ENCODE measurements at regions not wholly inside any gene's neighbourhood (a gene's known extent, or its start where the extent isn't known, plus 50 kb on each side); places are given as distances from the start of the nearest gene placed in this dataset.

DNA sequence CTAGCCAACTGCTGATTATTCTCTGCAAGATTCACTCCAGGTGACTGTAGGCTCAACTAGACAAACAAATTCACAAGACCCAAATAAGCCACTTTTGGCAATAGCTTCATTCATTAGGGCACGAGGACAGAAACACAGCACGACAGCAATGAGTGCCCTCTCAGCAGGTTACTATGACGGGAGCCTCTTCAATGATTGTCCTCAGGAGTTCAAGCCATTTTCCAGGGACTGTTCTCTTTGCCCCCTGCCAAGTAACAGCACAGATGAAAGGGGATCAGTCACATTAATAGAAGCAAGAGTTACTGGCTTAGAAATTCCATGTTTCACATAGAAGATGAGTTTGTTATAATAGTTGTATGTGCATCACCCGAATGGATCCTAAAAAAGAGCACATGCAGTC, 712.2 kb downstream of the CDH8 start:
- Histone ChIP-seq H3K27ac (no peak overlapping the region), H3K27me3 (no peaks in the 10 kb centered on the region), H3K4me1 (ENCODE audit: insufficient read depth) (no peaks in the 10 kb centered on the region), H4K20me1 (ENCODE audit: insufficient read depth, poor library complexity, severe bottlenecking) (no peaks in the 10 kb centered on the region), H3K4me3 (no peak overlapping the region), H3K36me3 (replicated peaks; ENCODE audit: insufficient read depth, low read depth) (no peaks in the 10 kb centered on the region), H3K9me2 (replicated peaks; ENCODE audit: insufficient read depth) (no peaks in the 10 kb centered on the region), H3K4me2 (no peak overlapping the region), H2AFZ (no peak overlapping the region), H3K79me2 (no peaks in the 10 kb centered on the region), H3K9me3 (ENCODE audit: low read depth) (no peaks in the 10 kb centered on the region)
- no peak for DNase-seq (ENCODE audit: low spot score)
- TF ChIP-seq EZH2phosphoT487 (IDR thresholded peaks at IDR 0.05; ENCODE audit: low read depth, severe bottlenecking, unreplicated experiment) (no peak), EZH2 (IDR thresholded peaks at IDR 0.05; ENCODE audit: borderline replicate concordance) (no peak)
- TF ChIP-seq, protein P1, sequence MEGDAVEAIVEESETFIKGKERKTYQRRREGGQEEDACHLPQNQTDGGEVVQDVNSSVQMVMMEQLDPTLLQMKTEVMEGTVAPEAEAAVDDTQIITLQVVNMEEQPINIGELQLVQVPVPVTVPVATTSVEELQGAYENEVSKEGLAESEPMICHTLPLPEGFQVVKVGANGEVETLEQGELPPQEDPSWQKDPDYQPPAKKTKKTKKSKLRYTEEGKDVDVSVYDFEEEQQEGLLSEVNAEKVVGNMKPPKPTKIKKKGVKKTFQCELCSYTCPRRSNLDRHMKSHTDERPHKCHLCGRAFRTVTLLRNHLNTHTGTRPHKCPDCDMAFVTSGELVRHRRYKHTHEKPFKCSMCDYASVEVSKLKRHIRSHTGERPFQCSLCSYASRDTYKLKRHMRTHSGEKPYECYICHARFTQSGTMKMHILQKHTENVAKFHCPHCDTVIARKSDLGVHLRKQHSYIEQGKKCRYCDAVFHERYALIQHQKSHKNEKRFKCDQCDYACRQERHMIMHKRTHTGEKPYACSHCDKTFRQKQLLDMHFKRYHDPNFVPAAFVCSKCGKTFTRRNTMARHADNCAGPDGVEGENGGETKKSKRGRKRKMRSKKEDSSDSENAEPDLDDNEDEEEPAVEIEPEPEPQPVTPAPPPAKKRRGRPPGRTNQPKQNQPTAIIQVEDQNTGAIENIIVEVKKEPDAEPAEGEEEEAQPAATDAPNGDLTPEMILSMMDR (IDR thresholded peaks at IDR 0.05; ENCODE audit: poor library complexity) = no peak
- 70% methylated on average over 4 of the region's 4 CpGs for WGBS (ENCODE audit: low lambda C conversion rate, missing lambda C conversion rate)

DNA sequence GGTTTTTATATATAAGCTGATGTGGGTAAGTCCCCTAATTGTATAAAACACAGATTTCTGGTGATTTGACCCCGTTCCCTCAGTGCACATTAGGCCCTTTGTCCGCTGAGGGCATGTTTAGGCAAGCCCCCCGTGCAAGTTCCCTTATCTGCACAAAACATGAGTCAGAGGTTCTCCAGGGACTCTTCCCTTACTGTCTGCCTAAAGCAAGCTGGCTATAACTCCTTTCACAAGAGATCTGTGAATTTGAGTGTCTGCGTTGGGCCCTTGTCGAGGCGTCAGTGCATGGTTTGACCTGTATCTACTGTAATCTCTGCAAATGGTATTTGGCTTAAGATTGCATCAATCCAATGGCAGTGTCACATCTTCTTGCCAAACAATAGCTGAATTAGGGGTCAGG, 712.8 kb downstream of the CDH8 start:
- no peaks in the 10 kb centered on the region for H3K27me3 ChIP-seq
- H3K36me3 ChIP-seq (replicated peaks; ENCODE audit: insufficient read depth, low read depth) = no peaks in the 10 kb centered on the region
- H3K9me2 ChIP-seq (replicated peaks; ENCODE audit: insufficient read depth) = no peaks in the 10 kb centered on the region
- no peak for DNase-seq (ENCODE audit: low spot score)
- no peaks in the 10 kb centered on the region for H3K4me1 ChIP-seq (ENCODE audit: insufficient read depth)
- H3K27ac ChIP-seq = no peak overlapping the region
- no peaks in the 10 kb centered on the region for H3K9me3 ChIP-seq (ENCODE audit: low read depth)
- H4K20me1 ChIP-seq (ENCODE audit: insufficient read depth, poor library complexity, severe bottlenecking) = no peaks in the 10 kb centered on the region
- H3K4me3 ChIP-seq = no peak overlapping the region
- WGBS (ENCODE audit: low lambda C conversion rate, missing lambda C conversion rate) = 41% methylated on average over 6 of the region's 6 CpGs
- TF ChIP-seq, protein P1 (IDR thresholded peaks at IDR 0.05; ENCODE audit: poor library complexity) = no peak
- no peak for TF ChIP-seq EZH2phosphoT487 (IDR thresholded peaks at IDR 0.05; ENCODE audit: low read depth, severe bottlenecking, unreplicated experiment)
- H2AFZ ChIP-seq = no peak overlapping the region
- H3K4me2 ChIP-seq = no peak overlapping the region
- H3K79me2 ChIP-seq = no peaks in the 10 kb centered on the region

DNA sequence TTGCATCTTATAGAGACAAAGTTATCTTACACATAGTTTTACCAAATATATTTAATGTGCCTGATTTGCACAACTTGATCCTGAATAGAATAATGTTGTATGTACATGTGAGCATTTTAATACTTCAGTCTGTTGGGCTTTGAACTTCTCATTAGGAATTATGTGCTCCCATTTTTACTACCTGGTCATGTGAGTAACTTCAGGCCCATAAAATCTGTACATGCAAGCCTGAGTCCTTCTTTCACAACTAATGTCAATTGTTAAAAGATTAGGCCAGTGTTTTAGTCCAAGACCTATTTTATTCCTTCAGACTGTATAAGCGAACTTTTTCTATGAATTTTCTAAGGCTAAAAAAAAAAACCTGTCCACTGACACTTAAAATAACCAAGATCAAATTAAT, 715.4 kb downstream of the CDH8 start:
- Histone ChIP-seq H3K79me2 (no peaks in the 10 kb centered on the region), H3K9me3 (ENCODE audit: low read depth) (no peaks in the 10 kb centered on the region), H3K4me1 (ENCODE audit: insufficient read depth) (no peaks in the 10 kb centered on the region), H3K36me3 (replicated peaks; ENCODE audit: insufficient read depth, low read depth) (no peaks in the 10 kb centered on the region), H4K20me1 (ENCODE audit: insufficient read depth, poor library complexity, severe bottlenecking) (no peaks in the 10 kb centered on the region), H3K4me2 (no peak overlapping the region), H3K27me3 (no peaks in the 10 kb centered on the region), H3K27ac (no peak overlapping the region), H2AFZ (no peak overlapping the region), H3K4me3 (no peak overlapping the region), H3K9me2 (replicated peaks; ENCODE audit: insufficient read depth) (no peaks in the 10 kb centered on the region)
- 84% methylated on average over 1 of the region's 1 CpG for WGBS (ENCODE audit: low lambda C conversion rate, missing lambda C conversion rate)
- TF ChIP-seq EZH2phosphoT487 (IDR thresholded peaks at IDR 0.05; ENCODE audit: low read depth, severe bottlenecking, unreplicated experiment) (no peak), EZH2 (IDR thresholded peaks at IDR 0.05; ENCODE audit: borderline replicate concordance) (no peak)
- TF ChIP-seq, protein P1 (IDR thresholded peaks at IDR 0.05; ENCODE audit: poor library complexity) = no peak
- DNase-seq (ENCODE audit: low spot score) = no peak

DNA sequence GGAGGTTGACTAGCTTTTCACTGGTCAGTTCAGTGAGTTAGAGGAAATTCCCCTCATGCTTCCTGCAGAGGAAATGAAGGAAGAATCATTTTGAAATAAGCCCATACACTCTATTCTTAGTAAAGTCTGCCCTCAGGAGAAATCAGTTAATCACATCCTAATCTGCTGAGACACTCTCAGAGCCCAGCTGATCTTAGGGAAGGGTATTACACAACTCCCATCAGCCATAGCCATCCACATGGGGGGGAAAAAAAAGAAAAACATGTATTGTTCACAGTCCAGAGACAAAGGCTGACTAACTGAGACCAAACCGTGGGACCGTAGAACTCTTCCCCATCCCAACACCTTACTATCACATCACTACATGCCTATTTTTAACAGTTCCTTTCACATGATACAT, 722.3 kb downstream of the CDH8 start:
- Histone ChIP-seq H3K9me3 (ENCODE audit: low read depth) (no peaks in the 10 kb centered on the region), H3K4me1 (ENCODE audit: insufficient read depth) (no peaks in the 10 kb centered on the region), H3K27me3 (no peaks in the 10 kb centered on the region), H3K4me3 (no peak overlapping the region), H3K36me3 (replicated peaks; ENCODE audit: insufficient read depth, low read depth) (no peaks in the 10 kb centered on the region), H2AFZ (no peak overlapping the region), H3K79me2 (no peaks in the 10 kb centered on the region), H3K4me2 (no peak overlapping the region), H3K9me2 (replicated peaks; ENCODE audit: insufficient read depth) (no peaks in the 10 kb centered on the region), H4K20me1 (ENCODE audit: insufficient read depth, poor library complexity, severe bottlenecking) (no peaks in the 10 kb centered on the region), H3K27ac (no peak overlapping the region)
- no peak for TF ChIP-seq EZH2phosphoT487 (IDR thresholded peaks at IDR 0.05; ENCODE audit: low read depth, severe bottlenecking, unreplicated experiment)
- TF ChIP-seq, protein P1 (IDR thresholded peaks at IDR 0.05; ENCODE audit: poor library complexity) = no peak
- no peak for TF ChIP-seq EZH2 (IDR thresholded peaks at IDR 0.05; ENCODE audit: borderline replicate concordance)
- 86% methylated on average over 2 of the region's 2 CpGs for WGBS (ENCODE audit: low lambda C conversion rate, missing lambda C conversion rate)
- DNase-seq (ENCODE audit: low spot score) = no peak

Data from hepatocyte (in vitro differentiated cells).